H1 (cell line): ENCODE measurements at regions not wholly inside any gene's neighbourhood (a gene's known extent, or its start where the extent isn't known, plus 50 kb on each side); places are given as distances from the start of the nearest gene placed in this dataset.

Source experiments
- CTCF ChIA-PET: fragments of 300-600 bp; sonication (Branson Sonifier 250); formaldehyde crosslinking; loops from one replicate; lab custom pipeline; 2021; ENCODE audit not compliant: partially characterized antibody; lab: Charles Lee
- POLR2A ChIA-PET: fragments of 300-600 bp; sonication (Branson Sonifier 250); formaldehyde crosslinking; loops from one replicate; lab custom pipeline; 2021; ENCODE audit warnings: inconsistent platforms; ENCODE audit not compliant: partially characterized antibody; lab: Charles Lee
- DNase-seq, 2 experiments: peaks; one replicate each; pipeline versions ENCODE4 v3.0.0 to v3.0.0-alpha.2; 2010 to 2022; ENCODE audit warnings: low spot score in 2 of 2, low read depth in 1 of 2, mixed read lengths in 1 of 2
- FAIRE-seq: peaks from 2 replicates; lab custom pipeline; 2011; peaks lifted over from hg19 to GRCh38; lab: Jason Lieb, UNC
- H2AFZ ChIP-seq: 2 replicates; pipeline ENCODE4 v1.8.1; 2012; ENCODE audit warnings: low read length, inconsistent platforms
- H2AK5ac ChIP-seq: 2 replicates; pipeline ENCODE4 v1.6.1; 2013; ENCODE audit warnings: low read depth, low read length
- H2BK120ac ChIP-seq: replicated peaks from 2 replicates; pipeline ENCODE3; 2013; ENCODE audit warnings: low read depth, low read length, inconsistent platforms
- H2BK12ac ChIP-seq: 2 replicates; pipeline ENCODE4 v1.6.1; 2013; ENCODE audit warnings: low read depth, low read length
- H2BK15ac ChIP-seq: 2 replicates; pipeline ENCODE4 v1.6.1; 2013; ENCODE audit warnings: low read length
- H2BK20ac ChIP-seq: 2 replicates; pipeline ENCODE4 v1.6.1; 2013; ENCODE audit warnings: low read length
- H2BK5ac ChIP-seq: 2 replicates; pipeline ENCODE4 v1.6.1; 2013; ENCODE audit warnings: low read depth, low read length
- H3K14ac ChIP-seq: 2 replicates; pipeline ENCODE4 v1.6.1; 2013; ENCODE audit warnings: inconsistent platforms; ENCODE audit not compliant: insufficient read length
- H3K18ac ChIP-seq: 2 replicates; pipeline ENCODE4 v1.6.1; 2013; ENCODE audit warnings: low read length; ENCODE audit errors: extremely low read depth
- H3K23ac ChIP-seq: 2 replicates; pipeline ENCODE4 v1.6.1; 2013; ENCODE audit warnings: inconsistent platforms; ENCODE audit not compliant: insufficient read length
- H3K23me2 ChIP-seq: 2 replicates; pipeline ENCODE4 v1.6.1; 2013; ENCODE audit warnings: low read depth, low read length
- H3K27ac ChIP-seq: 2 replicates; pipeline ENCODE4 v1.6.1; 2011; ENCODE audit warnings: low read depth, low read length, inconsistent platforms
- H3K27me3 ChIP-seq, 4 experiments: replicated peaks in 1 of 4; 1 replicate in 1 of 4; 2 replicates in 3 of 4; pipeline versions ENCODE4 v1.6.1 to v1.8.1; 2011 to 2013; ENCODE audit warnings: low read length in 3 of 4, mild to moderate bottlenecking in 3 of 4, inconsistent platforms in 2 of 4, mixed read lengths in 2 of 4, moderate library complexity in 1 of 4; ENCODE audit not compliant: control insufficient read depth in 3 of 4, insufficient read depth in 3 of 4; ENCODE audit errors: extremely low read depth in 1 of 4
- H3K36me3 ChIP-seq, 4 experiments: 2 replicates each; pipeline versions ENCODE4 v1.6.1 to v1.8.1; 2011 to 2013; ENCODE audit warnings: mild to moderate bottlenecking in 4 of 4, low read length in 3 of 4, moderate library complexity in 2 of 4, control low read depth in 1 of 4, inconsistent platforms in 1 of 4; ENCODE audit not compliant: insufficient read depth in 4 of 4, control insufficient read depth in 2 of 4
- H3K4ac ChIP-seq: replicated peaks from 2 replicates; pipeline ENCODE3; 2013; ENCODE audit warnings: low read length, low read depth, mixed read lengths, inconsistent platforms; ENCODE audit not compliant: insufficient read length
- H3K4me1 ChIP-seq, 4 experiments: replicated peaks in 1 of 4; 1 replicate in 1 of 4; 2 replicates in 3 of 4; pipeline versions ENCODE4 v1.6.1 to v1.8.1; 2011 to 2013; ENCODE audit warnings: low read length in 3 of 4, inconsistent platforms in 2 of 4, mixed read lengths in 1 of 4; ENCODE audit not compliant: insufficient read depth in 4 of 4, control insufficient read depth in 3 of 4
- H3K4me2 ChIP-seq, 2 experiments: 2 replicates each; pipeline versions ENCODE4 v1.6.1 to v1.8.1; 2011 to 2013; ENCODE audit warnings: low read depth in 2 of 2, low read length in 2 of 2, control low read depth in 1 of 2, inconsistent platforms in 1 of 2, mild to moderate bottlenecking in 1 of 2; ENCODE audit not compliant: insufficient read depth in 1 of 2
- H3K4me3 ChIP-seq, 4 experiments: fragments of 200-600, 300-600 bp in 1 of 4; sonication (generic), shearing (Covaris generic), sonication (Bioruptor Twin) in 1 of 4; 2 replicates each; pipeline versions ENCODE4 v1.5.1 to v1.8.1; 2011 to 2016; ENCODE audit warnings: low read length in 4 of 4, low read depth in 3 of 4, control low read depth in 2 of 4, inconsistent platforms in 2 of 4, mild to moderate bottlenecking in 2 of 4, mixed read lengths in 1 of 4, moderate library complexity in 1 of 4; ENCODE audit not compliant: insufficient read depth in 2 of 4; ENCODE audit errors: extremely low read depth in 1 of 4
- H3K56ac ChIP-seq: replicated peaks from 2 replicates; pipeline ENCODE3; 2013; ENCODE audit warnings: low read depth, mild to moderate bottlenecking, mixed read lengths, low read length, inconsistent platforms; ENCODE audit not compliant: insufficient read length
- H3K79me1 ChIP-seq: 2 replicates; pipeline ENCODE4 v1.6.1; 2013; ENCODE audit warnings: low read depth, low read length, control low read depth
- H3K79me2 ChIP-seq, 2 experiments: 2 replicates each; pipeline versions ENCODE4 v1.6.1 to v1.8.1; 2012 to 2013; ENCODE audit warnings: low read length in 2 of 2, mild to moderate bottlenecking in 2 of 2, inconsistent platforms in 1 of 2; ENCODE audit not compliant: insufficient read depth in 2 of 2, control insufficient read depth in 1 of 2
- H3K9ac ChIP-seq, 4 experiments: replicated peaks in 1 of 4; 1 replicate in 1 of 4; 2 replicates in 3 of 4; pipeline versions ENCODE4 v1.6.1 to v1.8.1; 2011 to 2013; ENCODE audit warnings: low read depth in 3 of 4, low read length in 3 of 4, control low read depth in 2 of 4, mild to moderate bottlenecking in 2 of 4, moderate library complexity in 2 of 4, inconsistent platforms in 1 of 4; ENCODE audit errors: extremely low read depth in 1 of 4
- H3K9me3 ChIP-seq, 2 experiments: 2 replicates each; pipeline versions ENCODE4 v1.6.1 to v1.8.1; 2012 to 2013; ENCODE audit warnings: mild to moderate bottlenecking in 2 of 2, moderate library complexity in 2 of 2, control low read depth in 1 of 2, inconsistent platforms in 1 of 2, low read depth in 1 of 2, low read length in 1 of 2, mixed read lengths in 1 of 2; ENCODE audit not compliant: insufficient read depth in 2 of 2
- H4K20me1 ChIP-seq, 2 experiments: replicated peaks in 1 of 2; 2 replicates each; pipeline versions ENCODE3 to v1.8.1; 2011 to 2013; ENCODE audit warnings: inconsistent platforms in 2 of 2, low read length in 2 of 2, mild to moderate bottlenecking in 1 of 2; ENCODE audit not compliant: insufficient read depth in 2 of 2, control insufficient read depth in 1 of 2
- H4K5ac ChIP-seq: 2 replicates; pipeline ENCODE4 v1.6.1; 2013; ENCODE audit warnings: low read length, low read depth, mixed read lengths, inconsistent platforms; ENCODE audit not compliant: insufficient read length
- H4K8ac ChIP-seq: 2 replicates; pipeline ENCODE4 v1.8.0; 2013; ENCODE audit warnings: mild to moderate bottlenecking, moderate library complexity, low read length, inconsistent platforms; ENCODE audit not compliant: insufficient read depth; ENCODE audit errors: extremely low read depth
- H4K91ac ChIP-seq: replicated peaks from 2 replicates; pipeline ENCODE3; 2013; ENCODE audit warnings: low read length, mixed read lengths, inconsistent platforms; ENCODE audit not compliant: insufficient read length
- ATF2 ChIP-seq: IDR thresholded peaks from 2 replicates; pipeline ENCODE4 v1.6.1; 2012; ENCODE audit warnings: low read length, inconsistent platforms
- BCL11A ChIP-seq, 2 experiments: IDR thresholded peaks; one replicate each; pipeline ENCODE4 v1.6.1; 2011; ENCODE audit warnings: low read depth in 2 of 2, low read length in 2 of 2, mild to moderate bottlenecking in 2 of 2
- CTCF ChIP-seq, 3 experiments: IDR thresholded peaks; 1 replicate in 2 of 3; 2 replicates in 1 of 3; pipeline versions ENCODE4 v1.5.1 to v1.6.1; 2011; ENCODE audit warnings: low read length in 3 of 3, mild to moderate bottlenecking in 3 of 3, inconsistent platforms in 2 of 3, low read depth in 1 of 3, moderate library complexity in 1 of 3; ENCODE audit not compliant: insufficient read depth in 1 of 3; ENCODE audit errors: control extremely low read depth in 1 of 3
- EGR1 ChIP-seq: IDR thresholded peaks from 2 replicates; pipeline ENCODE4 v1.6.1; 2011; ENCODE audit warnings: low read depth, low read length, borderline replicate concordance
- EZH2 ChIP-seq: fragments of 200-600 bp; sonication (generic); IDR thresholded peaks from 2 replicates; pipeline ENCODE4 v1.7.1; 2012; ENCODE audit warnings: low read depth, mild to moderate bottlenecking, moderate library complexity, low read length, inconsistent platforms; ENCODE audit not compliant: severe bottlenecking
- NANOG ChIP-seq: IDR thresholded peaks from 2 replicates; pipeline ENCODE4 v1.6.1; 2011; ENCODE audit warnings: low read length, low read depth, mild to moderate bottlenecking, inconsistent platforms; ENCODE audit not compliant: insufficient read depth, poor library complexity, severe bottlenecking
- NRF1 ChIP-seq: IDR thresholded peaks from 2 replicates; pipeline ENCODE4 v1.6.1; 2011; ENCODE audit warnings: mild to moderate bottlenecking, low read depth, low read length, improper control_type of control experiment
- POLR2AphosphoS5 ChIP-seq: IDR thresholded peaks from 2 replicates; pipeline ENCODE4 v1.6.1; 2011; ENCODE audit warnings: low read depth, low read length
- SIRT6 ChIP-seq: IDR thresholded peaks from one replicate; pipeline ENCODE4 v1.7.1; 2012; ENCODE audit warnings: low read length, inconsistent platforms
- SIX5 ChIP-seq: IDR thresholded peaks from 2 replicates; pipeline ENCODE4 v1.6.1; 2011; ENCODE audit warnings: mild to moderate bottlenecking, low read depth, low read length
- TBP ChIP-seq: IDR thresholded peaks from 2 replicates; pipeline ENCODE4 v1.6.1; 2011; ENCODE audit warnings: low read depth, low read length, improper control_type of control experiment
- WGBS, 2 experiments: shearing (Covaris generic) in 1 of 2; methylation state at CpG; one replicate each; pipeline versions ENCODE4 v1.1.6 to v1.1.7; 2013 to 2015; ENCODE audit warnings: low lambda C conversion rate in 2 of 2, mixed read lengths in 2 of 2, inconsistent platforms in 1 of 2, low coverage in 1 of 2, missing lambda C conversion rate in 1 of 2; ENCODE audit not compliant: insufficient replicate concordance in 2 of 2, insufficient coverage in 1 of 2, insufficient read length in 1 of 2; ENCODE audit errors: extremely low coverage in 1 of 2, missing lambda C conversion rate in 1 of 2; 5-methylcytosine and 5-hydroxymethylcytosine counted together

GRCh38 chr16:17915791-17916190 is 420.7 kb downstream of the NPIPA8 start:
- FAIRE-seq (no peak), DNase-seq (no peak)
- no peak overlapping the region for H3K27ac ChIP-seq
- H3K14ac ChIP-seq, result no peak overlapping the region
- H4K8ac ChIP-seq, result no peak overlapping the region
- POLR2A ChIA-PET, result no interaction called here
- H3K36me3 ChIP-seq, result no peaks in the 10 kb centered on the region
- H3K23me2 ChIP-seq, result no peaks in the 10 kb centered on the region
- H2BK120ac ChIP-seq, result no peak overlapping the region
- H2AK5ac ChIP-seq, result no peak overlapping the region
- H4K20me1 ChIP-seq, result no peaks in the 10 kb centered on the region
- H3K79me2 ChIP-seq, result no peaks in the 10 kb centered on the region
- H2AFZ ChIP-seq, result no peak overlapping the region
- no peak overlapping the region for H3K4me2 ChIP-seq
- H2BK20ac ChIP-seq, result no peak overlapping the region
- H3K4me3 ChIP-seq, result no peak overlapping the region
- H3K9ac ChIP-seq, result no peak overlapping the region
- H3K9me3 ChIP-seq, result peaks cover 5 to 6% of the 10 kb centered on the region in 2 experiments; a peak in 2 of 4 replicates
- H2BK12ac ChIP-seq, result no peak overlapping the region
- no peaks in the 10 kb centered on the region for H3K27me3 ChIP-seq
- no peaks in the 10 kb centered on the region for H3K4me1 ChIP-seq
- no peak overlapping the region for H2BK15ac ChIP-seq
- CTCF ChIA-PET, result interaction anchor here (0.9 kb wide), 1 partner anchor 14 kb away, joined by 3 read pairs; no protein-coding TSS in a partner anchor
- no peak overlapping the region for H3K4ac ChIP-seq
- H3K18ac ChIP-seq, result no peak overlapping the region
- no peak overlapping the region for H3K56ac ChIP-seq
- no peak overlapping the region for H4K5ac ChIP-seq
- no peak overlapping the region for H3K23ac ChIP-seq
- no peaks in the 10 kb centered on the region for H3K79me1 ChIP-seq
- H2BK5ac ChIP-seq, result no peak overlapping the region
- H4K91ac ChIP-seq, result no peak overlapping the region
- WGBS, 2 experiments, result 87% methylated on average over 5 of the region's 5 CpGs; no CpG with 5 or more reads in 1 of the 2 experiments
- no peak for TF ChIP-seq NRF1
- no peak for TF ChIP-seq SIX5
- TF ChIP-seq POLR2AphosphoS5, result no peak
- no peak for TF ChIP-seq CTCF (IDR thresholded peaks at IDR 0.05; ENCODE audit: control extremely low read depth in 1 of 3, insufficient read depth in 1 of 3, low read depth in 1 of 3, low read length in 3 of 3)
- no peak for TF ChIP-seq EZH2
- TF ChIP-seq ATF2, result no peak
- no peak for TF ChIP-seq SIRT6
- TF ChIP-seq TBP, result no peak
- TF ChIP-seq BCL11A (IDR thresholded peaks at IDR 0.05; ENCODE audit: low read depth in 2 of 2, low read length in 2 of 2), result no peak
- TF ChIP-seq EGR1, result no peak
- no peak for TF ChIP-seq NANOG
